NCI-H510A treated with DMSO at 0.1 percent for 48 hours (cell line): ENCODE measurements at regions not wholly inside any gene's neighbourhood (a gene's known extent, or its start where the extent isn't known, plus 50 kb on each side); places are given as distances from the start of the nearest gene placed in this dataset.
"Not testable (repeated sequence)": the region's sequence is repeated elsewhere in the genome, so short reads cannot be mapped to it uniquely, and the experiment has no call there.

Source experiments
- DNase-seq: peaks from one replicate; lab custom pipeline; 2025; lab: John Stamatoyannopoulos, UW

- no peak for DNase-seq
Measured at GRCh38 chr2:2797797-2798196, 466.7 kb upstream of the MYT1L start.

GRCh38 chr2:2796207-2796606, 465.1 kb upstream of the MYT1L start:
- DNase-seq, result no peak

DNA sequence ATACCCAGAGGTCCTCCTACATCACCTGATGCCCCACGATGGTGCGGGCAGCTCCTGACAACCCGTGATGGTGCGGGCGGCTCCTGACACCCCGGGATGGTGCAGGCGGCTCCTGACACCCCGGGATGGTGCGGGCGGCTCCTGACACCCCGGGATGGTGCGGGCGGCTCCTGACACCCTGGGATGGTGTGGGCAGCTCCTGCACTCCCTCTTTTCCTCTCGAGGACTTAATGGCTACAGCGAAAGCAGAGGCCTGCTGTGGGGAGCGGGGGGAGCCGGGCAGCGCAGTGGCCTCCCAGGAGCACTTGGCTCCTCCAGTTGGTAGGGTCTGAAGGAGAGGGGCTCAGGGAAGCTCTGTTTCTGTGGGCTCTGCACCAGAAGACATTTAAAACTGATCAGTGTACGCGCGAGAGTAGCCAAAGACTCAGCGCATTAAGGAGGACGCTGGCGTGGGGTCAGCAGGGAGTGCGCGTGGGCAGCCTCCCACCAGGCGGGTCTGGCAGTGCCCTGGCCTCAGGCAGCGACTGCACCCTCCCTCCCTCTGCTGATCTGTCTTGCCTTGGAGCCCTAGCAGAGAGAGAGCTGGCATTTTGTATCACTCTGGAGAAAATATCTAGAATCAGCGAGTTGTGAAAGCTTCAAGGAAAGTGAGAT, 464.5 kb upstream of the MYT1L start:
- no peak for DNase-seq

DNA sequence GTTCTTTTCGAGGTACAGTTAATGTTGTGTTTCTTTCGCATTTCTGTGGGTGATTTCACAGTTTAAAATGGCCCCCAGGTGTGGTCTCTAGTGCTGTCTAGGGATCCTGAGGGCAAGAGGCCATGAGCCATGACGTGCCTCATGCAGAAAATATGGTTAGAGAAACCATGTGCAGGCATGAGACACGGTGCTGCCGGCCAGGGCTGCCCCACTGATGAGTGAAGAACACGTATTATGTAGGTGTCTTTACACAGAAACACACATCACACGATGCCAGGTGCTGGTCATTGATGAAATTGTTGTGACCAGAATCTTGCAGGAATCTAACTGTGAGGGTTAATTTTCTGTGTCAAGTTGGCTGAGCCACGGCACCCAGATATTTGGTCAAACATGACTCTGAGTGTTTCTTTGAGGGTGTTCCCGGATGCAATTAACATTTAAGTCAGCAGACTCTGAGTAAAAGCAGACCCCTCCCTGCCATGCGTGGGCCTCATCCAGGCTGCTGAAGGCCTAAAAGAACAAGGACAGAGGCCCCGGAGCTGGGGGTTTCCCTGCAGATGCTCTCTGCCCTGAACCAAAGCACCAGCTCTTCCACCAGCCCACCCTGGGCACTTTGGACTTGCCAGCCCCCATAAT, 463.0 kb upstream of the MYT1L start:
- DNase-seq, result no peak

DNA sequence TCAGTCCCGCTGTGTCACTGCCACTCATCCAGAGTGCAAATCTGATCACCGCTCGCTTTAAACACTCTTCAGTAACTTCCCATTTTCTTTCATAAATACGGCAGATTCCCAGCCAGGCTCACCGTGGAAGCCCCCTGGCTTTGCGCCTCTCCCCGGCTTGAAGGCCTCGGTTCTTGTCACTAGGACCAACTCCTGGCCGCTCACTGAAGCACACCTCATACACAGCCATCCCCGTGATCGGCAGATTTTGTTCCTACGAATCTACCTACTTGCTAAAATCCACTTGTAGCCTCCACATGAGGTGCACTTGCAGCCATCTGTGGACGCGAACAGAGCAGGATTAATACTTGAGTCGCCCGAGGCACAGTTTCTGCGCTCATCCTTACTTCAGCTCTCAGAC, 462.4 kb upstream of the MYT1L start:
- DNase-seq, result no peak

GRCh38 chr2:2791606-2792005, 460.5 kb upstream of the MYT1L start:
- no peak for DNase-seq

- no peak for DNase-seq
Measured at GRCh38 chr2:2791031-2791430, 460.0 kb upstream of the MYT1L start.

GRCh38 chr2:2788076-2788475, 457.0 kb upstream of the MYT1L start:
- DNase-seq, result peak; percentile 74

DNA sequence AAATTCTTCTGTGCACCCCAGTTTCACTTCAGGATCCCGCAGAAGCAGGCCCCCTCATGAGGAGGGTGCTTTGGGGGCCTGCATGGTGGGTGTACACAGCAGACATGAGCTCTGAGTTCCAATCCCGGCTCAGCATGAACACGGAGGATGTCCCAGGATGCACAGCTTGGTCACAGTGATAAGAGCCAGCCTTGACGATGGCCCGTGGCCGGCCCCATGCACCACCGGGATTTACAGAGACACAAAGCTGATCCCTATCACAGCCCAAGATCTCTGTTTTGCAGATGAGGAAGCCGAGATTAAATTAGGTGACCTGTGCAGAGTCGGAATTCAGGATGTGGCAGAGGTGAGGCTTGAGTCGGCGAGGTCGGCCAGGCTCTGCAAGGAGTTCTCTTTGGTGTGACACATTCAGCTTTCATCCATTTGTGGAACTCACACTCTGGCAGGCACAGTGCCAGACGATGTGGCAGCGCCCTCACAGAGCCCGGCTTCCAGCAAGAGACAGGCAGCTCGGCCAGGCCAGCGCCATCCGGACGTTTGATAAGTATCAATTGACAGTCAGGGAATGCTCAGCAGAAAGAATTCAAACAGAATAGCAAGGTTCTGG, 456.3 kb upstream of the MYT1L start:
- no peak for DNase-seq

DNA sequence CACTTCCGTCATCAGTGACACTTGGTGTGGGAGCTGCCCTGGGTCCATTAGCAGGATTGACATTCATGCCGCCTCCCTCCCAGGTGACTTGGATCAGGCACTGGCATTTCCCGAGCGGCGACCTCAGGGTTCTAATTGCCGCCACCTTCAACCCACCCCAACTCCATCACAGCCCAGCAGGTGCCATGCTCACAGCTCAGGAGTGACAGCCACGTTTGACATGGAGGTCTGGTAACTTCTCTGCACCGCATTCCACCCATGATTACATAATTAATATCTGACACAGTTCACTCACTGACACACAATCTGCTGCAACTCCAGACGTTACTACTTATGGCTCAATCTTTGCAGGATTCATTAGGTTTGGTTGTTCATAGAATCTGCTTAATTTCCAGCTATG, 450.9 kb upstream of the MYT1L start:
- DNase-seq, result no peak

GRCh38 chr2:2779727-2780126, 448.7 kb upstream of the MYT1L start:
- no peak for DNase-seq

DNA sequence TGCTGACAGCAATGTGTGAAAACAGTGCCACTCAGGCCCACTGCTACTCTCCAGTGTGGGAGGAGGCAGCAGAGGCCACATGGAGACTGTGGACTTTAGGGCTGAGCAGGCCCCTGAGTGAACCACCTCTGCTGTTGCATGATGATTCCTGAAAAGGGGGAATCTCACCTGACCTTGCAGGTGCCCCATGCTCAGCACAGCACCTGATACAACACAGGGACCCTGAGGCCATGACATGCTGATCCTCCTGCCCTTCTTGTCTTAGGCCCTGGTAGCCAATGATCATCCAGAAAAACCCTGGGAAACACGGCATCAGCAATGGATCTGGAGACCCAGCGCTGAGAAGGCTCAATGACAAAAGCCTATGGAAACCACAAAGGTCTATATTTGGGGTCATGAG, 446.8 kb upstream of the MYT1L start:
- no peak for DNase-seq

GRCh38 chr2:2777213-2777612, 446.1 kb upstream of the MYT1L start:
- DNase-seq, result no peak

DNA sequence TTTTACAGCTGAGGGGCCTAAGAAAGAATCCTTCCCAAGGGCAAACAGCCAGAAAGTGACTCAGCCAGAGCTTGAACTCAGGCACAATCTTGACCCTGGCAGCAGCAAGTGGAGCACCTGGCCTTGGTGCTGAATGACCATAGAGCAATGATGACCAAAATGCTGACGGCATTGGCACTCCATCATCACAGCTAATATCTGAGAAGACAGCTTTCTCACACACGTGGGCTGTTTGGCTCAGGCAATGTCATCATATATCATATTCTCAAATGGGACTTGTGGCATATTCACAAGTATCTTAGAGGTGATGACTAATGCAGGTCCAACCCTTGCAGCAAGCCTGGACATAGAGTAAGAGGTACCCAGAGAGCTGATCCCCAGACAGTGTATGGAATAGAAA, 443.9 kb upstream of the MYT1L start:
- no peak for DNase-seq

GRCh38 chr2:2773692-2774091, 442.6 kb upstream of the MYT1L start:
- DNase-seq, result no peak

DNA sequence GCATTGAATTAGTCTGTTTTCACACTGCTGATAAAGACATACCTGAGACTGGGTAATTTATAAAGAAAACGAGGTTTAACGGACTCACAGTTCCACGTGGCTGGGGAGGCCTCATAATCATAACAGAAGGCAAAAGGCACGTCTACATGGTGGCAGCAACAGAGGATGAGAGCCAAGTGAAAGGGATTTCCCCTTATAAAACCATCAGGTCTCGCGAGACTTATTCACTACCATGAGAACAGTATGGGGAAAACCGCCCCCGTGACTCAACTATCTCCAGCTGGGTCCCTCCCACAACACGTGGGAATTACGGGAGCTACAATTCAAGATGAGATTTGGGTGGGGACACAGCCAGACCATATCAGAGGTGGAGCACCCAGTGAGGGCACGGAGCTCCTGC, 442.0 kb upstream of the MYT1L start:
- not testable (repeated sequence) for DNase-seq

GRCh38 chr2:2771721-2772411, 440.8 kb upstream of the MYT1L start:
- DNase-seq, result no peak

- DNase-seq, result no peak
Measured at GRCh38 chr2:2769481-2770431, 438.7 kb upstream of the MYT1L start.

- DNase-seq, result no peak
Measured at GRCh38 chr2:2768476-2768875, 437.4 kb upstream of the MYT1L start.

- no peak for DNase-seq
Measured at GRCh38 chr2:2767837-2768236, 436.8 kb upstream of the MYT1L start.

GRCh38 chr2:2765839-2766495, 434.9 kb upstream of the MYT1L start:
- no peak for DNase-seq
